Esophagus squamous epithelium (tissue), 4 donors: ENCODE measurements at regions not wholly inside any gene's neighbourhood (a gene's known extent, or its start where the extent isn't known, plus 50 kb on each side); places are given as distances from the start of the nearest gene placed in this dataset.

Experiments used
- POLR2A ChIP-seq, 4 donors: fragments of 450-650 bp; IDR thresholded peaks; one replicate each; pipeline ENCODE4 v1.6.1; 2017; ENCODE audit warnings: antibody characterized with exemption in 4 of 4, mild to moderate bottlenecking in 4 of 4, moderate library complexity in 3 of 4
- TF ChIP-seq, protein P1 (sequence below), 6 experiments: fragments of 450-650 bp in 4 of 6; fragments of 200-600 bp in 2 of 6; sonication (generic) in 2 of 6; IDR thresholded peaks; one replicate each; pipeline ENCODE4 v1.5.1; 2016 to 2019; ENCODE audit warnings: antibody characterized with exemption in 6 of 6, mild to moderate bottlenecking in 4 of 6, moderate library complexity in 4 of 6

- TF ChIP-seq, protein P1, sequence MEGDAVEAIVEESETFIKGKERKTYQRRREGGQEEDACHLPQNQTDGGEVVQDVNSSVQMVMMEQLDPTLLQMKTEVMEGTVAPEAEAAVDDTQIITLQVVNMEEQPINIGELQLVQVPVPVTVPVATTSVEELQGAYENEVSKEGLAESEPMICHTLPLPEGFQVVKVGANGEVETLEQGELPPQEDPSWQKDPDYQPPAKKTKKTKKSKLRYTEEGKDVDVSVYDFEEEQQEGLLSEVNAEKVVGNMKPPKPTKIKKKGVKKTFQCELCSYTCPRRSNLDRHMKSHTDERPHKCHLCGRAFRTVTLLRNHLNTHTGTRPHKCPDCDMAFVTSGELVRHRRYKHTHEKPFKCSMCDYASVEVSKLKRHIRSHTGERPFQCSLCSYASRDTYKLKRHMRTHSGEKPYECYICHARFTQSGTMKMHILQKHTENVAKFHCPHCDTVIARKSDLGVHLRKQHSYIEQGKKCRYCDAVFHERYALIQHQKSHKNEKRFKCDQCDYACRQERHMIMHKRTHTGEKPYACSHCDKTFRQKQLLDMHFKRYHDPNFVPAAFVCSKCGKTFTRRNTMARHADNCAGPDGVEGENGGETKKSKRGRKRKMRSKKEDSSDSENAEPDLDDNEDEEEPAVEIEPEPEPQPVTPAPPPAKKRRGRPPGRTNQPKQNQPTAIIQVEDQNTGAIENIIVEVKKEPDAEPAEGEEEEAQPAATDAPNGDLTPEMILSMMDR (IDR thresholded peaks at IDR 0.05), result no peak
- TF ChIP-seq POLR2A (IDR thresholded peaks at IDR 0.05), result no peak
Measured at GRCh38 chr12:111293266-111294009, 75.5 kb downstream of the PHETA1 start.
